ENCODE measurements at regions not wholly inside any gene's neighbourhood (a gene's known extent, or its start where the extent isn't known, plus 50 kb on each side); places are given as distances from the start of the nearest gene placed in this dataset.

GRCh38 chr9:82284758-82285157 lies 296.2 kb downstream of the SPATA31D1 start:
- no peak for TF ChIP-seq CTCF (IDR thresholded peaks at IDR 0.05)
- TF ChIP-seq EZH2phosphoT487 (IDR thresholded peaks at IDR 0.05) = no peak
